Neutrophil (primary cell): ENCODE measurements at regions not wholly inside any gene's neighbourhood (a gene's known extent, or its start where the extent isn't known, plus 50 kb on each side); places are given as distances from the start of the nearest gene placed in this dataset.

Experiments
- H3K27ac ChIP-seq: fragments of 200-600 bp; sonication (generic); 2 replicates; pipeline ENCODE4 v1.5.1; 2016; ENCODE audit warnings: mild to moderate bottlenecking, moderate library complexity
- H3K27me3 ChIP-seq: fragments of 200-600 bp; sonication (generic); 2 replicates; pipeline ENCODE4 v1.6.0; 2016; ENCODE audit warnings: mild to moderate bottlenecking
- H3K36me3 ChIP-seq: fragments of 200-600 bp; sonication (generic); 2 replicates; pipeline ENCODE4 v1.5.1; 2017
- H3K4me1 ChIP-seq, 2 experiments: fragments of 200-600 bp in 1 of 2; sonication (generic) in 1 of 2; 1 replicate in 1 of 2; 2 replicates in 1 of 2; pipeline versions ENCODE4 v1.5.1 to v1.6.1; 2013 to 2016; ENCODE audit warnings: low read depth in 1 of 2, low read length in 1 of 2, mild to moderate bottlenecking in 1 of 2, moderate library complexity in 1 of 2; ENCODE audit not compliant: control insufficient read depth in 1 of 2, insufficient read depth in 1 of 2
- H3K4me3 ChIP-seq, 2 experiments: fragments of 200-600 bp in 1 of 2; sonication (generic) in 1 of 2; 1 replicate in 1 of 2; 2 replicates in 1 of 2; pipeline ENCODE4 v1.5.1; 2013 to 2016; ENCODE audit warnings: low read depth in 1 of 2, low read length in 1 of 2, mild to moderate bottlenecking in 1 of 2, moderate library complexity in 1 of 2
- H3K9me3 ChIP-seq: fragments of 200-600 bp; sonication (generic); 2 replicates; pipeline ENCODE4 v1.5.1; 2016
- TF ChIP-seq, protein P1 (sequence below): fragments of 200-600 bp; sonication (generic); IDR thresholded peaks from 2 replicates; pipeline ENCODE4 v1.5.1; 2016; ENCODE audit warnings: antibody characterized with exemption

DNA sequence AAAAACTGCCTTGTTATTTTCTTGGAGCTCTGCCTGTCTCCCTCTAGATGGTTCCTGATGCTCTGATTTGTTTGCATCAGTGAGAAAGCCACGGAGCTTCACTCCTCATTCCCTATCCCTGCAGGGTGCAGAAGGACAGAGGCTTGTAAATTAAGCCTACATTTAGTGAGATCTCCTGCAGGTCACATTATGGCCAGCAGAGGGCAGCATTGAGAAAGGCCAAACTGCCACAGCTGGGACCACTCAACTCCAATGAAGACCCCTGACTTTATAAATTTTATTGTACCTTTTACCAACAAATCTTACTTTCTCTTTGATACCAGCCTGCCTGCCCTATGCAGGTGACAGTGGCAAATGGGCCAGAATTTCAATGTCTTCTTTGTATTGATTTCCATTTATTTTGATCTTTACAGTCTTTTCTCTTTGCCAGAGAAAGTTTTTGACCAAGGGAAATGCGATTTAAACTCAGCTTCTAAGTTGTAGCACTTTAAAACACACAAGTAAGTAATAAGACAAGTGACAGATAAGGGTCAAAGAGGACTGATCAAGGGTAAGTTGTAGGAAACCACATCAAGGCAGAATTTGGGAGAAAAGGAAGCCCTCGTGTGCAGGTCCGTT is 1029.1 kb upstream of the KLHL29 start:
- Histone ChIP-seq H3K9me3 (no peaks in the 10 kb centered on the region), H3K27me3 (no peaks in the 10 kb centered on the region), H3K36me3 (no peaks in the 10 kb centered on the region), H3K27ac (no peak overlapping the region), H3K4me3 (no peak overlapping the region), H3K4me1 (no peaks in the 10 kb centered on the region)
- TF ChIP-seq, protein P1, sequence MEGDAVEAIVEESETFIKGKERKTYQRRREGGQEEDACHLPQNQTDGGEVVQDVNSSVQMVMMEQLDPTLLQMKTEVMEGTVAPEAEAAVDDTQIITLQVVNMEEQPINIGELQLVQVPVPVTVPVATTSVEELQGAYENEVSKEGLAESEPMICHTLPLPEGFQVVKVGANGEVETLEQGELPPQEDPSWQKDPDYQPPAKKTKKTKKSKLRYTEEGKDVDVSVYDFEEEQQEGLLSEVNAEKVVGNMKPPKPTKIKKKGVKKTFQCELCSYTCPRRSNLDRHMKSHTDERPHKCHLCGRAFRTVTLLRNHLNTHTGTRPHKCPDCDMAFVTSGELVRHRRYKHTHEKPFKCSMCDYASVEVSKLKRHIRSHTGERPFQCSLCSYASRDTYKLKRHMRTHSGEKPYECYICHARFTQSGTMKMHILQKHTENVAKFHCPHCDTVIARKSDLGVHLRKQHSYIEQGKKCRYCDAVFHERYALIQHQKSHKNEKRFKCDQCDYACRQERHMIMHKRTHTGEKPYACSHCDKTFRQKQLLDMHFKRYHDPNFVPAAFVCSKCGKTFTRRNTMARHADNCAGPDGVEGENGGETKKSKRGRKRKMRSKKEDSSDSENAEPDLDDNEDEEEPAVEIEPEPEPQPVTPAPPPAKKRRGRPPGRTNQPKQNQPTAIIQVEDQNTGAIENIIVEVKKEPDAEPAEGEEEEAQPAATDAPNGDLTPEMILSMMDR, result peak; percentile 74

DNA sequence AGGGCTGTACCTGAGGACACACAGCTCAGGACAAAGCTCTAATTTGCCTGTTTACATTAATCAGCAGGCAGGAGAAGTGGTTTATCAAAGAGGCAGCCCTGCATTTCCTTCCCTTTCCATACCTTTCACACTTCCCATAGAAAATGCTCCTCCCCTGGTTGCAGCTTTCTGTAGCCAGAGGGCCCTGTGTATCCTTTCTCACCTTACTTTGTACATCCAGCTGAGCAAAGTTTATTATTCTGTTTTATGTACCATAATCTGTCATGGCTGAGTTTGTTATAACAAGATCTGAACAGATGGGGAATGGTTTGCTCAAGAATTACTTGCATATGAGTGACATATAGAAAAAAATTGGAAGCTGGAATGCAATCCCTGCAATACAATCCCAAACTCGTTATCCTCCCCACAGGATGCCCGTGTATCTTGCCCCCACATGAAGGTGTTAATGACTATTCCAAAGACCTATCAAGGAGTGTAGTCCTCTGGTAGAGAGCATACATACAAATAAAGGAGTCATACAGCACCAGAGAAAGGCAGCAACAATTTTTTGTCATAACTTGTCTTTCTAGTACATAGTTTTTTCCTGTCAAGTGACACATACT is 1025.8 kb upstream of the KLHL29 start:
- no peak overlapping the region for H3K4me3 ChIP-seq
- no peaks in the 10 kb centered on the region for H3K36me3 ChIP-seq
- TF ChIP-seq, protein P1, result no peak
- H3K27ac ChIP-seq, result no peak overlapping the region
- H3K27me3 ChIP-seq, result no peaks in the 10 kb centered on the region
- H3K9me3 ChIP-seq, result no peaks in the 10 kb centered on the region
- H3K4me1 ChIP-seq, result no peaks in the 10 kb centered on the region

- no peaks in the 10 kb centered on the region for H3K27me3 ChIP-seq
- H3K9me3 ChIP-seq, result no peaks in the 10 kb centered on the region
- TF ChIP-seq, protein P1, result no peak
These were observed 1024.1 kb upstream of the KLHL29 start for GRCh38 chr2:22360735-22361374.

DNA sequence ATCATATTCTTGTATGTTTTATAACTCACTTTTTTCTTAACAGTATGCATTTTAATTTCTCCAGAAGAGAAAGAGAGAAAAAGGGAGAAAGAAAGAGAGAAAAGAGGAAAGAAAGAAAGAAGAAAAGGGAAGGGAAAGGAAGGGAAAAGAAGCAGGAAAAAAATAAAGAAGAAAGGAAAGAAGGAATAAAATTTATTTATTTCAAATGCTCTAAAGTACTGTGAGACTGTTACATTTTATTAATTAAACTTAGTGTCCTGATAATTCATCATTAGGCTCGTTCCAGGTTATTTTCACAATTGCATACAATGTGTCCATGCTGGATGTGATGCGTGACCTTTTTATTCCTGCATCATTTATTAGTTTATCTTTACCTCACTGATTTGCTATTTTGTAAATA is 1023.4 kb upstream of the KLHL29 start:
- H3K36me3 ChIP-seq, result no peaks in the 10 kb centered on the region
- no peak overlapping the region for H3K4me3 ChIP-seq
- no peaks in the 10 kb centered on the region for H3K9me3 ChIP-seq
- no peaks in the 10 kb centered on the region for H3K27me3 ChIP-seq
- H3K27ac ChIP-seq, result no peak overlapping the region
- no peaks in the 10 kb centered on the region for H3K4me1 ChIP-seq
- TF ChIP-seq, protein P1, result no peak

More at GRCh38 chr2:22360735-22361374, 1024.1 kb upstream of the KLHL29 start:
- no peak overlapping the region for H3K27ac ChIP-seq
- H3K36me3 ChIP-seq, result no peaks in the 10 kb centered on the region
- H3K4me1 ChIP-seq, result no peaks in the 10 kb centered on the region
- no peak overlapping the region for H3K4me3 ChIP-seq

DNA sequence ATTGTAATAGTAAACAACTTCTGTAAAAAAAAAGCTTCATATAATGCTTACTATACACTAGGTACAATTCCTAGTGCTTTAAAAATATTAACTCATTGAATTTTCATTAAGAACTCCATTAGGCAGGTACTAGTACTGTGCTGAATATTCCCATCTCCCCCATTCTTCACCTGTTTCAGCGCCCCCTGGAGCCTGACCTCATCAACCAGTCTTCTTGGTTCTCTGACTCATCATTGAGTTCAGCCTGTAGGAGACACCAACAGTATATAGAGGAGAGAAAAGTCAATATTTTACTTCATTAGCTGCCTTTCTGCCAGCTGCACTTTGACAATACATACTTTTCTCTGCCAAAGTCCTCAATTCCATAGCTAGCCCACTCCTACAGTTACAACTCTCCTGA is 1009.9 kb upstream of the KLHL29 start:
- Histone ChIP-seq H3K4me1 (no peaks in the 10 kb centered on the region), H3K4me3 (no peak overlapping the region), H3K27me3 (no peaks in the 10 kb centered on the region), H3K27ac (no peak overlapping the region), H3K36me3 (no peaks in the 10 kb centered on the region), H3K9me3 (no peaks in the 10 kb centered on the region)
- TF ChIP-seq, protein P1, result no peak
